ENCODE measurements at regions not wholly inside any gene's neighbourhood (a gene's known extent, or its start where the extent isn't known, plus 50 kb on each side); places are given as distances from the start of the nearest gene placed in this dataset.

- H3K9me3 Mint-ChIP-seq: no peaks in the 10 kb centered on the region
- no peaks in the 10 kb centered on the region for H3K36me3 Mint-ChIP-seq
- H3K27me3 Mint-ChIP-seq: peaks cover 7% of the 10 kb centered on the region
- H3K27ac Mint-ChIP-seq: no peak overlapping the region
- H3K4me3 Mint-ChIP-seq: no peak overlapping the region
- DNase-seq (ENCODE audit: low spot score in 2 of 2): no peak
- H3K4me1 Mint-ChIP-seq: no peaks in the 10 kb centered on the region
- ATAC-seq (ENCODE audit: low read depth): no peak
Measured at GRCh38 chr2:160726046-160726445, 232.4 kb upstream of the RBMS1 start.

DNA sequence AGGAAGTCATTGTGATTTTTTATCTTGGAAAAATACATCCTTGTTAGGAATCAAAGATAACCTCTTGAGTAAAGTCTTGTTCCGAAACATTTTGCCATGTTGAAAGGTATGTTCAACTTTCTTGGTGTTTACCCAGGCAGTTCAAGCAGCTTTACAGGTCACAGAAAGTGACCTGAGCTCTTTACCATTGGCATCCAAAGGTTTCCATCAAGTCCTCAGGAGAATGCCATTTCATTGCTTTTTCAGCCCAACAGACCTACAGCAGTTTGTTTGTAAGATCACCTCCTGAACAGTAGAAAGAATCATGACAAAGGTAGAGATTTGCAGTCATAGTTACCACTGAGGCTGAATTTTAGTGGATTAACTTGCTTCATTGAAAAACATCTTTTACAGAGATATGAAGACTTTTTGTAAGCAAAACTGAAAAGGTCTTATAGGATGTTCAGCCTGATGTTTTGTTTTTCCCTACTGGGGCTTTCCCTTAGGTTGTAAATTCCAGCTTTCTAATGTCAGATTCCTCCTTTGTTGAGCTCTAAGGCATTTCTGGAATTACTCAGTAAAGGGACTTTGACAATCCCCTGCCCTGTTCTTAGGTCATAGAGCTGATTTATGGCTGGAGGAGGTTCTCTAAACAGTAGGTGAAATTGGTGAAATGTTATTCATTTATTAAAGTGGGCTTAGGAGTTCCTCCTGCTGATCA is 236.8 kb upstream of the RBMS1 start:
- no peak for DNase-seq (ENCODE audit: low spot score in 2 of 2)
- H3K27me3 Mint-ChIP-seq: peaks cover 9% of the 10 kb centered on the region
- H3K27ac Mint-ChIP-seq: no peak overlapping the region

GRCh38 chr2:160731415-160731814 is 237.8 kb upstream of the RBMS1 start:
- H3K27me3 Mint-ChIP-seq: peaks cover 4% of the 10 kb centered on the region
- no peak for DNase-seq (ENCODE audit: low spot score in 2 of 2)

More for the DNA sequence above, 236.8 kb upstream of the RBMS1 start:
- Mint-ChIP-seq H3K4me1 (no peaks in the 10 kb centered on the region), H3K4me3 (no peak overlapping the region), H3K36me3 (no peaks in the 10 kb centered on the region), H3K9me3 (no peaks in the 10 kb centered on the region)
- ATAC-seq (ENCODE audit: low read depth): no peak

DNA sequence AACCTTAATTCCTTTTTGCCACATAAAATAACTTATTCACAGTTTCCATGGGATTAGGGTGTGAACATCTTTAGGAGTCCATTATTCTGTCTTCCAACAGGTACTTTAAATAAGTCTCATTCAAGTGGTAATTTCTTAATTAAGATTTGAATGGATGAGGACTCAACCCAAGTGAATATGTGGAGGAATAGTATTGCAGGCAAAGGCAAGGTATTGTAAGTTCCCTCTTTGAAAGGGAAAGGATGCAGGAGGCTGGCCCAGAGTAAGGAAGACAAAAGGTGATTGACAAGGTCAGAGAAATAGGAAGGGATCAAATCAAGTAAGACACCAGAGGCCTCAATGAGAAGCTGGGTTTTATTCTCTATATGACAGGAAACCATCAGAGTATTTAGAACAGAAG is 238.2 kb upstream of the RBMS1 start:
- Mint-ChIP-seq H3K36me3 (no peaks in the 10 kb centered on the region), H3K9me3 (no peaks in the 10 kb centered on the region), H3K27me3 (peaks cover 4% of the 10 kb centered on the region), H3K4me3 (no peak overlapping the region), H3K27ac (no peak overlapping the region), H3K4me1 (no peaks in the 10 kb centered on the region)
- ATAC-seq (ENCODE audit: low read depth) (no peak), DNase-seq (ENCODE audit: low spot score in 2 of 2) (no peak)

More at GRCh38 chr2:160731415-160731814, 237.8 kb upstream of the RBMS1 start:
- Mint-ChIP-seq H3K27ac (no peak overlapping the region), H3K36me3 (no peaks in the 10 kb centered on the region), H3K9me3 (no peaks in the 10 kb centered on the region), H3K4me3 (no peak overlapping the region), H3K4me1 (no peaks in the 10 kb centered on the region)
- no peak for ATAC-seq (ENCODE audit: low read depth)

- no peaks in the 10 kb centered on the region for H3K36me3 Mint-ChIP-seq
- ATAC-seq (ENCODE audit: low read depth): no peak
- H3K4me1 Mint-ChIP-seq: no peaks in the 10 kb centered on the region
- H3K27me3 Mint-ChIP-seq: peaks cover 4% of the 10 kb centered on the region
- no peak overlapping the region for H3K27ac Mint-ChIP-seq
- no peaks in the 10 kb centered on the region for H3K9me3 Mint-ChIP-seq
- no peak for DNase-seq (ENCODE audit: low spot score in 2 of 2)
- no peak overlapping the region for H3K4me3 Mint-ChIP-seq
Measured at GRCh38 chr2:160735696-160736095, 242.1 kb upstream of the RBMS1 start.

DNA sequence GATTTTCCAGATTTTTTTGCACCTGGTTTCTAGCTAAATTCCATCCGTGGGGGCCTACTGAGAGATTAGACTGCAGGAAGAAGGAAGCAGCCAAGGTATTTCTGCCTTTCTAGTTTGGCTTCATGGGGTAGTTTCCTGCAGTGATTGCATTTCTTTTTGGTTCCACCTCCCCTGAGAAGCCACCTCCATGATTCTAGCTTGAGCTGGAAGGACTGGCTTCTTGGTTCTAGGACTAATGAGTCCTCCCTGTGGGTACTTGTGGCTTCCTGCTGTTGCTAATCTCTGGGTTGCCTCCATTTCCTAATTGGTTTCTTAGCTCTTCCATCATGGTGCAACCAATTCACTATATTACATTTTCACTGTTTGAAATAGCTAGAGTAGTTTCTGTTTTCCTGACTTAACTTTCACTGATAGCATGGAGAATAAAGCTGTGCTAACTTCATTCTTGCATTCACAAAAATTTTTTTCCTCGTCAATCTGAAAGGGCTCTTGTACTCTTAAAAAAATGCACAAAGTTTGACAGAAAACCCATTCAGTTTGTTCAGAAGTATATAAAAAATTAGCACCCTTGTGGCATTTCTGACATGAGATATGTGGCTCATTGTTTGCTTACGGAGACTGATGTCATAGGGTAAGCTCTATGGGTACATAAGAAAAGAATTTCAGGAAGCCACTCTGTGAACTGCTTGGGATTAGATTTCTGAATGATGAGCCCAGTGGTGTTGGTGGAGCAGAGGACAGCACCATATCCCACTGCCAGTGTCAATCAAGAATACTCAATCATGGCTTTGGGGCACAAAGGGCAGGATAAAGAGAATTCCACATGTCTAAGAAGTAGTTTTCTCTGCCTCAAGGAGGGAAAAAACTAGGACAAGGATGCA is 242.8 kb upstream of the RBMS1 start:
- Mint-ChIP-seq H3K36me3 (no peaks in the 10 kb centered on the region), H3K9me3 (no peaks in the 10 kb centered on the region), H3K4me3 (no peak overlapping the region), H3K27ac (no peak overlapping the region), H3K27me3 (peaks cover 4% of the 10 kb centered on the region), H3K4me1 (no peaks in the 10 kb centered on the region)
- no peak for DNase-seq (ENCODE audit: low spot score in 2 of 2)
- ATAC-seq (ENCODE audit: low read depth): no peak

- Mint-ChIP-seq H3K9me3 (no peaks in the 10 kb centered on the region), H3K4me3 (no peak overlapping the region), H3K27ac (no peak overlapping the region), H3K4me1 (no peaks in the 10 kb centered on the region), H3K36me3 (no peaks in the 10 kb centered on the region), H3K27me3 (peaks cover 4% of the 10 kb centered on the region)
- no peak for ATAC-seq (ENCODE audit: low read depth)
- no peak for DNase-seq (ENCODE audit: low spot score in 2 of 2)
Measured at GRCh38 chr2:160737247-160737646, 243.6 kb upstream of the RBMS1 start.

GRCh38 chr2:160741271-160741670 is 247.7 kb upstream of the RBMS1 start:
- Mint-ChIP-seq H3K9me3 (no peaks in the 10 kb centered on the region), H3K27ac (no peak overlapping the region), H3K27me3 (peaks cover 3% of the 10 kb centered on the region), H3K4me3 (no peak overlapping the region), H3K36me3 (no peaks in the 10 kb centered on the region), H3K4me1 (no peaks in the 10 kb centered on the region)
- ATAC-seq (ENCODE audit: low read depth) (no peak), DNase-seq (ENCODE audit: low spot score in 2 of 2) (no peak)

DNA sequence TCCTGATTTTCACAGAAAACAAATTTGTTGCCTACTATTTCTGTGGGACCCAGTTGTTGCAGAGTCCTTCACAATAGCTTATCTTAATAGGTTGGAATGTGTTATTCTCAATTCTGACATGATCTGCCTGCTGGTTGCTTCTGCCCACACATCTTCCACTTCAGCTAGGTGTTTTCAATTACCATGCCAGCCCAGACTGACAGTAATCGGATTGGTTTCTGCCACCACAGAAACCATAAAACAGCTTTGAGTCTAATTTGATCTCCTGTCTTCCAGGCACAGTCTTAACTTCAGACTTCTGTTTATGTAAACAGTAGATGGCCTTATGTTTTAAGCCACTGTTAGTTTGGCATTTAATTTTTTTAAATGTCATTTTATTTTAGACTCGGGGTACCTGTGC is 248.2 kb upstream of the RBMS1 start:
- ATAC-seq (ENCODE audit: low read depth) (no peak), DNase-seq (ENCODE audit: low spot score in 2 of 2) (no peak)
- Mint-ChIP-seq H3K4me1 (no peaks in the 10 kb centered on the region), H3K36me3 (no peaks in the 10 kb centered on the region), H3K4me3 (no peak overlapping the region), H3K27ac (no peak overlapping the region), H3K27me3 (peaks cover 6% of the 10 kb centered on the region), H3K9me3 (no peaks in the 10 kb centered on the region)

DNA sequence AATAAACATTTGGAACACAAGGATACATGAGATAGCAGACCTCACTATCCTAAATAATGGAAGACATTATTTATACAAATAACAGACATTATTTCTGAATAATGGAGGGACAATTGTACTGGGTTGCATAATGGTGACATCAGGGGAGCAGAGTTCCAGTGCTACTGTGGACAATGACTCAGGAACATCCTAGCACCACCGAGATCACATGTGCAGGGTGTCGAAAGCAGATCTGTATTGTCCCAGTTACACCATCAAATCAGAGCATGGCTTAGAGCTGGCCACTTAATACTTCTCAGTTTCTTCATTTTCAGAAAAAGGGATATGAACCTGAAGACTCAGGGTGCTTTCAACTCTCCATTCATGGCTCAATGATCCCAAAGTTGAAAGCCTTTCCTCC is 249.1 kb upstream of the RBMS1 start:
- ATAC-seq (ENCODE audit: low read depth) (no peak), DNase-seq (ENCODE audit: low spot score in 2 of 2) (no peak)
- H3K4me1 Mint-ChIP-seq: no peaks in the 10 kb centered on the region
- peaks cover 6% of the 10 kb centered on the region for H3K27me3 Mint-ChIP-seq
- H3K4me3 Mint-ChIP-seq: no peak overlapping the region
- no peaks in the 10 kb centered on the region for H3K9me3 Mint-ChIP-seq
- H3K36me3 Mint-ChIP-seq: no peaks in the 10 kb centered on the region
- H3K27ac Mint-ChIP-seq: no peak overlapping the region

DNA sequence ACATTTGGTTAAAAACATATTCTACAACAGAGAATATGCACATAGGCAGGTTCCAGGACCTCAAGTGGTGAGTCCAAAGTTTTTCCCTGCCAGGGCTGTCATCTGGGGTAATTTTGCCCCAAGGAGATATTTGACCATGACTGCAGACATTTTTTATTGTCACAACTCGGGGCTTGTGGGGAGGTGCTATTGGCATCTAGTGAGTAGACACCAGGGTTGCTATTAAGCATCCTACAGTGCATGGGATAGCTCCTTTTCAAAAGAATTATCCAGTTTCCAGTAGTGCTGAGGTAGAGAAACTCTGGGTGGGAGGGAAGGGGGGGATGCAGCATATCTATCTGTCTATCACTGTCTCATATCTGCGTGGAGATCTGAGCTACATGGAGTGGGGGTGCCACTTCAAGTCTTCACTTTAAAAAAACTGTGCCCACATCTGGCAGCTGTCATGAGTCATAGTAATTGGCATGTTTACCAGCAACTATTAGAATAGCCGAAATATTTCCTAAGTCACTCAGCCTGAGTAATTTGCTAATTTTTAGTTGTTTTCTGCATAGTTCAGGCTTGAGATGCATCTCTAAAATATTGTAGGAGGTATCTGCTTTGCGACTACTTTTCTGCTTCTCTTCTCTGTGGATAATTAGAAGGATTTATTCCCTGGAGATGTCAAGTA is 254.0 kb upstream of the RBMS1 start:
- ATAC-seq (ENCODE audit: low read depth) (no peak), DNase-seq (ENCODE audit: low spot score in 2 of 2) (no peak)
- Mint-ChIP-seq H3K4me3 (no peak overlapping the region), H3K36me3 (no peaks in the 10 kb centered on the region), H3K4me1 (no peaks in the 10 kb centered on the region), H3K27ac (no peak overlapping the region), H3K9me3 (no peaks in the 10 kb centered on the region), H3K27me3 (peaks cover 12% of the 10 kb centered on the region)

DNA sequence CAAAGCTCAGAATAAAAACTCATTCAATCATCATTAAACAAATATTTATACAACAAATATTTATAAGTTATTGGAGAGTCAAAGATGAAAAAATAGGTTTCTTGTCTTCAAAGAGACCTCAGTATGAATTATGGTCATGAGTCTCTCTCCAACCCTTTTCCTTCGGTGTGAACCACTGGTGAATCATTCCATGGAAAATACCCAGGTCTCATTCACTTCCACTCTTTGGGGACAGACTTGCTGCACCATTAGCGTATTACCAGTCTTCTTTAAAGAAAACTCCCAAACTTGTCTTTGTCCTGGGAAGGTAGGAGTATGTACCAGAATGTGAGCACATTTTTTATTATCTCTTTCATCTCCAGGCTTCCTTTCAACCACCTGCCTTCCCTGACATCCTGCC is 257.4 kb upstream of the RBMS1 start:
- no peak for DNase-seq (ENCODE audit: low spot score in 2 of 2)
- H3K4me3 Mint-ChIP-seq: no peak overlapping the region
- no peak overlapping the region for H3K27ac Mint-ChIP-seq

DNA sequence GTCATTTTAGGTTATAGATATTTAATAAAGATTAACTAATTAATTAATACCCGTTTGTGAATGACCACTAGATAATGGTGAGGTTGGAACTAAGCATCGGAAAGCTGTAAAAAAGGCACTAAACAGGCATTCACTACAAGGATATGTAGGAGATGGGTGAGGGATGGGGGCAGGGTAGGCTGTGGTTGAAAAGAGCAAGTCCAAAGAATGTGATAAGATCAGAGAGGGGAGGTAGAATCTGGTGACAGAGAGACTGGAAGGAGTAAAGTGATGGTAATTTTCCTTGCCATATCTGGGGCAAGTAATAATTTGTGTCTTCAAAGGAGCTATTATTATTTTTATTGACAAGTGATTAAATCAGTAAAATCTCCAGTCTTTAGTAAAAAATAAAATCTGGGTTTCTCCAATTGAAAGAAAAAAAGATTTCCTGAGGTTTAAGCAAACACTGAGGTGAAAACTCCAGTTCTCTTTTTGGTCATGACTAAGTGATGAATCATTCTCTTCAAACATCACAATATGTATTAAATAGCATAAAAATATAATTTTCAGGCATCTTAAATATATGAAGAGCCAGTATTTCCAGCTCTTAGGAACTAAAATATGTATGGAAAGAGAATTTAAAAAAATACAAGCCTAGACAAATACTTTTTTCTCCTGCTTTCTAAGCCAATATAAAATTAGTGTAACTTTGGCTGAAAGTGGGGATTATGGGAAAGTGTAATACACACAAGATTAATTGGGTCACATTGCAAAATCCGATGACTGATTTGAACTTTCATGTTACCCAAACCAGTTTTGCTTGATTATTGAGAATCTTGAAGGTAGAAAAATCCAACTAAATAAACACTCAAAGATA is 259.1 kb upstream of the RBMS1 start:
- no peak for DNase-seq (ENCODE audit: low spot score in 2 of 2)
- Mint-ChIP-seq H3K36me3 (no peaks in the 10 kb centered on the region), H3K27ac (no peak overlapping the region), H3K4me1 (no peaks in the 10 kb centered on the region), H3K9me3 (peaks cover 4% of the 10 kb centered on the region), H3K27me3 (peaks cover 6% of the 10 kb centered on the region), H3K4me3 (no peak overlapping the region)
- no peak for ATAC-seq (ENCODE audit: low read depth)

More for the DNA sequence above, 257.4 kb upstream of the RBMS1 start:
- Mint-ChIP-seq H3K4me1 (no peaks in the 10 kb centered on the region), H3K9me3 (peaks cover 4% of the 10 kb centered on the region), H3K27me3 (peaks cover 10% of the 10 kb centered on the region), H3K36me3 (no peaks in the 10 kb centered on the region)
- ATAC-seq (ENCODE audit: low read depth): no peak

DNA sequence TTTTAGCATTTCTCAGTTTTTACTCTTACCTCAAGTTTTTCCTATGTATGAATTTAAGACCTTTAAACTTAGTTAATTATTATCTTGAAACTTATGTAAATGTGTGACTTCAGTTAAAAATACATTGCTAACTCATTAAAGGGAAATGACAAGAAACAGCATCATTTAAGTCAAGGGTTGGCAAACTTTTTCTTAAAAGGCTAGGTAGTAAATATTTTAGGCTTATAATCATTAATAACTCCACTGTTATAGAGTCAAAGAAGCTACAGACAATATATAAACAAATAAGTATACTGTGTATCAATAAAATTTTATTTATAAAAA is 259.7 kb upstream of the RBMS1 start:
- Mint-ChIP-seq H3K27me3 (peaks cover 6% of the 10 kb centered on the region), H3K4me3 (no peak overlapping the region), H3K36me3 (no peaks in the 10 kb centered on the region), H3K9me3 (peaks cover 4% of the 10 kb centered on the region), H3K4me1 (no peaks in the 10 kb centered on the region), H3K27ac (no peak overlapping the region)
- ATAC-seq (ENCODE audit: low read depth): no peak
- no peak for DNase-seq (ENCODE audit: low spot score in 2 of 2)

All from memory B cell (primary cell).